Mesothelial cell of epicardium (in vitro differentiated cells): ENCODE measurements at regions not wholly inside any gene's neighbourhood (a gene's known extent, or its start where the extent isn't known, plus 50 kb on each side); places are given as distances from the start of the nearest gene placed in this dataset.
"Not testable (repeated sequence)": the region's sequence is repeated elsewhere in the genome, so short reads cannot be mapped to it uniquely, and the experiment has no call there.

Source experiments
- DNase-seq, 2 experiments: peaks; one replicate each; pipeline ENCODE4 v3.0.0; 2021; ENCODE audit warnings: low spot score in 2 of 2; ENCODE audit not compliant: unreplicated experiment in 2 of 2
- H3K27ac Mint-ChIP-seq: 2 replicates; pipeline ENCODE4 v1.8.0; 2021; ENCODE audit warnings: mixed read lengths
- H3K27me3 Mint-ChIP-seq: 2 replicates; pipeline ENCODE4 v1.8.0; 2021; ENCODE audit warnings: low read depth, mixed read lengths
- H3K36me3 Mint-ChIP-seq: 2 replicates; pipeline ENCODE4 v1.8.0; 2021; ENCODE audit warnings: mixed read lengths
- H3K4me1 Mint-ChIP-seq: 2 replicates; pipeline ENCODE4 v1.8.0; 2021; ENCODE audit warnings: mixed read lengths
- H3K4me3 Mint-ChIP-seq: 2 replicates; pipeline ENCODE4 v1.8.0; 2021; ENCODE audit warnings: mild to moderate bottlenecking, moderate library complexity, mixed read lengths
- H3K9me3 Mint-ChIP-seq: 2 replicates; pipeline ENCODE4 v1.8.0; 2021; ENCODE audit warnings: mixed read lengths
- CTCF ChIP-seq: fragments of 200-600 bp; sonication (generic); IDR thresholded peaks from one replicate; pipeline ENCODE4 v1.5.0; 2021; ENCODE audit warnings: antibody characterized with exemption; ENCODE audit not compliant: unreplicated experiment

GRCh38 chr4:57943682-57944081, 833.5 kb upstream of the IGFBP7 start:
- TF ChIP-seq CTCF = no peak
- Mint-ChIP-seq H3K27me3 (no peaks in the 10 kb centered on the region), H3K9me3 (no peaks in the 10 kb centered on the region), H3K36me3 (no peaks in the 10 kb centered on the region), H3K4me3 (no peak overlapping the region), H3K27ac (no peak overlapping the region), H3K4me1 (peaks cover 14% of the 10 kb centered on the region)
- DNase-seq = no peak

- H3K9me3 Mint-ChIP-seq = peaks cover 12% of the 10 kb centered on the region
- H3K4me3 Mint-ChIP-seq, H3K27me3 Mint-ChIP-seq, H3K4me1 Mint-ChIP-seq, H3K27ac Mint-ChIP-seq, DNase-seq, H3K36me3 Mint-ChIP-seq: not testable (repeated sequence)
Observed at GRCh38 chr4:57937326-57937725, 827.1 kb upstream of the IGFBP7 start.

- peaks cover 15% of the 10 kb centered on the region for H3K9me3 Mint-ChIP-seq
- H3K27ac Mint-ChIP-seq = no peak overlapping the region
- H3K27me3 Mint-ChIP-seq = no peaks in the 10 kb centered on the region
- TF ChIP-seq CTCF = no peak
- no peaks in the 10 kb centered on the region for H3K36me3 Mint-ChIP-seq
- H3K4me1 Mint-ChIP-seq = peaks cover 13% of the 10 kb centered on the region
- H3K4me3 Mint-ChIP-seq = no peak overlapping the region
- no peak for DNase-seq
Observed at GRCh38 chr4:57926311-57926710, 816.1 kb upstream of the IGFBP7 start.

- Mint-ChIP-seq H3K4me3 (no peak overlapping the region), H3K27ac (no peak overlapping the region), H3K9me3 (peaks cover 15% of the 10 kb centered on the region), H3K36me3 (no peaks in the 10 kb centered on the region), H3K4me1 (peaks cover 13% of the 10 kb centered on the region), H3K27me3 (no peaks in the 10 kb centered on the region)
- TF ChIP-seq CTCF = no peak
- no peak for DNase-seq
Observed at GRCh38 chr4:57924951-57925350, 814.8 kb upstream of the IGFBP7 start.

GRCh38 chr4:57916479-57916878, 806.3 kb upstream of the IGFBP7 start:
- H3K36me3 Mint-ChIP-seq = no peaks in the 10 kb centered on the region
- H3K27ac Mint-ChIP-seq = no peak overlapping the region
- no peak for DNase-seq
- no peak overlapping the region for H3K4me3 Mint-ChIP-seq
- no peaks in the 10 kb centered on the region for H3K4me1 Mint-ChIP-seq
- H3K9me3 Mint-ChIP-seq = peaks cover 17% of the 10 kb centered on the region
- H3K27me3 Mint-ChIP-seq = no peaks in the 10 kb centered on the region
- no peak for TF ChIP-seq CTCF

- TF ChIP-seq CTCF = no peak
- peaks cover 10% of the 10 kb centered on the region for H3K9me3 Mint-ChIP-seq
- H3K4me3 Mint-ChIP-seq = no peak overlapping the region
- no peak for DNase-seq
- H3K27me3 Mint-ChIP-seq = no peaks in the 10 kb centered on the region
- no peaks in the 10 kb centered on the region for H3K4me1 Mint-ChIP-seq
- H3K36me3 Mint-ChIP-seq = no peaks in the 10 kb centered on the region
- no peak overlapping the region for H3K27ac Mint-ChIP-seq
Observed at GRCh38 chr4:57911203-57911602, 801.0 kb upstream of the IGFBP7 start.
